ENCODE measurements at regions not wholly inside any gene's neighbourhood (a gene's known extent, or its start where the extent isn't known, plus 50 kb on each side); places are given as distances from the start of the nearest gene placed in this dataset.

DNA sequence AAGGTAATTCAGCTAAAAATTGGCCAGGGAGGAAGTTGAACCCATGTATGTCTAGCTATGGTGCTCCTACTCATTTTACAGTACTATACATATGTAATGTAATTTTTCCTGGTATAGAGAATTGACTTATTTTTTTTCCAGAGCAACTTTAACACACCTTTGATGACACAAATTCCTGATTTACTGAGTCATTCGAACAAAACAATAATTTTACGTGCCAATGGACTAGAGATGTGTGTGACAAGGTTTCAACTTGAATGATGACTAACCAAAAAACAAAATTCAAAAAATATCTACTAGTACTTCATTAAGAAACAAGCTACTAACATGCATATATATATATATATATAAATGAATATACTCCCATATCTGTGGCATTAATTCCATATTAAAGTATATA, 180.5 kb downstream of the KITLG start (continued):
- no peak for TF ChIP-seq NR2F1 (CRISPR knock-in tag; IDR thresholded peaks at IDR 0.05)
- no peak for TF ChIP-seq ZNF598 (CRISPR knock-in tag; IDR thresholded peaks at IDR 0.05; ENCODE audit: borderline replicate concordance)
- no peak for TF ChIP-seq PAWR (CRISPR knock-in tag; IDR thresholded peaks at IDR 0.05; ENCODE audit: borderline replicate concordance)
- no peak for TF ChIP-seq REXO4 (CRISPR knock-in tag; IDR thresholded peaks at IDR 0.05; ENCODE audit: borderline replicate concordance)
- TF ChIP-seq, protein P1, sequence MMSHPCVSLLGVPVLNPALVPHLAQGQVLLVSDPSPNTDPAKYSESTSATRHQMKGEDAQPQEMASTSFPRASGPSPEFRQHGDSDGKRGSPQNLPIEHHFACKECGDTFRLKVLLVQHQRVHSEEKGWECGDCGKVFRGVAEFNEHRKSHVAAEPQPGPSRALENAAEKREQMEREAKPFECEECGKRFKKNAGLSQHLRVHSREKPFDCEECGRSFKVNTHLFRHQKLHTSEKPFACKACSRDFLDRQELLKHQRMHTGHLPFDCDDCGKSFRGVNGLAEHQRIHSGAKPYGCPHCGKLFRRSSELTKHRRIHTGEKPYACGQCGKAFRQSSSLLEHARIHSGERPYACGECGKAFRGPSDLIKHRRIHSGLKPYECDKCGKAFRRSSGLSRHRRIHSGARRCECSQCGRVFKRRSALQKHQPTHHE (CRISPR knock-in tag; IDR thresholded peaks at IDR 0.05; ENCODE audit: borderline replicate concordance), result no peak

DNA sequence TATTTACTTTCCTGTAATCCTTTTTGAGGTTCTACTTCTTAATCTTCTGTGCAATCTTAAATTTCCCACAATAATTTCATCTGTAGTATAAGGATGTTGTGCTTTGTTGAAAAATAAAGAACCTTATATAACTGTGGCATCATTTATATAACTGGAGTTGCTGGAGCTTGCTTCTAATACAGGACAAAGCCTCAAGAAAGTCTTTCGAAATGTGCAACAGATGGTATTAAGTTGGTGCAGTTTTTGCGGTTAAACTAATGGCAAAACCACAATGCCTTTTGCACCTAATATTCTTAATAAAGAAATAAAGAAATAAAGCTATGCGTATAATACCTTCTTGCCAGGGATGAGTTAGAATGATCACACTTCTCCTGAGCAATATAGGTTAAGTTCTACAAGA, 180.0 kb downstream of the KITLG start:
- WGBS (ENCODE audit: low lambda C conversion rate), result 62% methylated on average over 3 of the region's 3 CpGs
- intact Hi-C loops (cut with micrococcal nuclease; ENCODE audit: unreplicated experiment), result no loop called here

More for the DNA sequence above, 180.0 kb downstream of the KITLG start:
- DNase-seq (ENCODE audit: low spot score), result no peak
- BruUV-seq (replicated peaks), result no TSS peak
- in situ Hi-C loops (cut with HindIII; ENCODE audit: extremely low pct_ligation_motif_present, low pct_unique_long_range_greater_than_20kb), result no loop called here
- Histone ChIP-seq H3K9ac (ENCODE audit: insufficient read depth, low read depth, low read length) (no peak overlapping the region), H3K4me1 (ENCODE audit: insufficient read depth, low read length) (no peaks in the 10 kb centered on the region), H3K36me3 (replicated peaks in 1 of 2; ENCODE audit: control insufficient read depth in 1 of 2, insufficient read depth in 2 of 2, low read length in 2 of 2) (no peaks in the 10 kb centered on the region), H3K27me3 (ENCODE audit: control insufficient read depth in 1 of 2, insufficient read depth in 2 of 2, low read length in 2 of 2) (no peaks in the 10 kb centered on the region), H3K4me2 (ENCODE audit: low read depth, low read length) (no peak overlapping the region), H3K9me3 (ENCODE audit: low read length) (no peaks in the 10 kb centered on the region), H2AFZ (ENCODE audit: low read length) (no peak overlapping the region), H4K20me1 (ENCODE audit: insufficient read depth, low read length) (no peaks in the 10 kb centered on the region), H3K27ac (ENCODE audit: extremely low read length, insufficient read depth, low read length) (no peak overlapping the region), H3K79me2 (ENCODE audit: insufficient read depth, low read length) (no peaks in the 10 kb centered on the region), H3K4me3 (replicated peaks in 1 of 3; ENCODE audit: insufficient read depth in 1 of 3, low read depth in 2 of 3, low read length in 3 of 3) (no peak overlapping the region)
- no peak for ATAC-seq
- ChIA-PET CTCF (ENCODE audit: low intra/inter-chr PET ratio, low total read pairs) (no interaction called here), POLR2A (no interaction called here)
- no peak for TF ChIP-seq DNMT3B (CRISPR knock-in tag; conservative IDR thresholded peaks at IDR 0.05)
- no peak for TF ChIP-seq SRY (CRISPR knock-in tag; IDR thresholded peaks at IDR 0.05)
- TF ChIP-seq POGZ (CRISPR knock-in tag; IDR thresholded peaks at IDR 0.05), result no peak
- no peak for TF ChIP-seq ZNF335 (CRISPR knock-in tag; IDR thresholded peaks at IDR 0.05)
- FAIRE-seq, result no peak
